HG02759 (cell line): ENCODE measurements at regions not wholly inside any gene's neighbourhood (a gene's known extent, or its start where the extent isn't known, plus 50 kb on each side); places are given as distances from the start of the nearest gene placed in this dataset.

ENCODE experiments used
- ATAC-seq: cut with Tn5 transposase; IDR thresholded peaks from one replicate; pipeline ENCODE4 v1.9.1; 2021; ENCODE audit warnings: mild to moderate bottlenecking, moderate library complexity; ENCODE audit not compliant: unreplicated experiment

DNA sequence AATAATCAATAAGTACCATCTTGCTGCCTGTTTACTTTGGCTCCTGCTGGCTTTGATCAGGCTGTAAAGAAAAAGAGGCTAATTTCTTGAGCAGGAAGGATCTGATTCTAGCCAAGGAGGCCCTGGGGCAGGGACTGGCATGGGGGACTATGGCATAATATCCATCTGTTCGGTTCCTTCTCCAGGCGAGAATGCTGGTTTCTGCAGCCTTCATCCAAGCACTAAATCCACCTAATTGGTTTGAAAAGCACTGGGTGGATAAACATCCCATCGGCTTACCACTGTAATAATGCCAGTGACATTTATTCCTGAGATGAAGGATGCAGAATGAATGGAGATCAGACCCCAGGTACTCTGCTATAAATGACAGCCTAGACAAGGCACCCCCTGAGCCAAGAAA, 180.0 kb upstream of the ASIC2 start:
- no peak for ATAC-seq

DNA sequence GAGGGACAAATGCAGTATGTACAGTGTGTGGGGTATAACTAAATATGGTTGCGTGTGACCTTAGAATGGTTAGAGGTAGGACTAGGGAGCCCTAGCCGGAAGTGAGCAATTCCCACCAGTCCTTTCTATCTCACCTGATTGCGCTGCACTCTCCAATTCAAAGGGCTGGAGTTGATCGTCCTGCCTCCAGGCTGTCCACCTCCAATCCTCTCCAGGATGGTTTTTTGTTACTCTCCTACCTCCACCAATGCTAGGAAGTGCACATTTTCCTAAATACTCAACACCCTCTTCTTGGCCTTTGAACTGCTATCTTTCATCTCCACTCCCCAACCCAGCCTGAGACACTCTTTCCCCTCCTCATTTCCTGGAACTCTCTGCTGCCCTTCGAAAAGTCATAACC, 181.7 kb upstream of the ASIC2 start:
- ATAC-seq, result no peak

GRCh38 chr17:33475594-33475993, 182.5 kb upstream of the ASIC2 start:
- ATAC-seq, result no peak

- ATAC-seq, result no peak
These were observed 188.6 kb upstream of the ASIC2 start for GRCh38 chr17:33481652-33482051.

- no peak for ATAC-seq
These were observed 189.5 kb upstream of the ASIC2 start for GRCh38 chr17:33482636-33483035.

- ATAC-seq, result no peak
These were observed 191.5 kb upstream of the ASIC2 start for GRCh38 chr17:33484559-33484958.

- ATAC-seq, result no peak
These were observed 193.2 kb upstream of the ASIC2 start for GRCh38 chr17:33486135-33486885.

- ATAC-seq, result no peak
These were observed 194.2 kb upstream of the ASIC2 start for GRCh38 chr17:33487187-33487879.

- no peak for ATAC-seq
These were observed 198.9 kb upstream of the ASIC2 start for GRCh38 chr17:33491871-33492481.

DNA sequence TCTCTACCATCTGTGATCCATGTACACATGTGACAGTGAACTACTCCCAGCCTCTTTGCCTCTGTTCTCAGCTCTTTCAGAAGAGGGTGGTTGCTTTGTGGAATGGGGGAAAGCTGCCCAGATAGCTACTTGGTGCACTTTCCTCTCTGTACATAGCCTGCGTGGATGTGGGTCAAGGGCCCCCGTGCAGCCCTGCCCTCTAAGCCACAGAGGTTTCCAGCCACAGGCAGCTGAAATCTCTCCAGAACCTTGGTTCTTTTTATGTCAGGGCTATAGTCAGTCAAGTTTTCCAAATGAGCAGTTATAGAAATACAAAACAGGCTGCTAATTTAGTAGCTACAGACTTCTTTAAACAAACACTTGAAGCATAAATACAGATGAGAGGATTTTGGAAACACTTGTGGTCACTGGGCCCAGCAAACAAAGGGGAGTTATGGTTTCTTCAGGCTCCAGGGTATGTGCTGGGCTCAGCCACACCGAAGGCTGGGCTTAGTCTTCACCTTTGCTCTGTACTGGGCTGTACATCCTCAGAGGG, 199.7 kb upstream of the ASIC2 start:
- no peak for ATAC-seq

- ATAC-seq, result no peak
These were observed 200.5 kb upstream of the ASIC2 start for GRCh38 chr17:33493566-33493965.

- no peak for ATAC-seq
These were observed 201.1 kb upstream of the ASIC2 start for GRCh38 chr17:33494151-33494550.

DNA sequence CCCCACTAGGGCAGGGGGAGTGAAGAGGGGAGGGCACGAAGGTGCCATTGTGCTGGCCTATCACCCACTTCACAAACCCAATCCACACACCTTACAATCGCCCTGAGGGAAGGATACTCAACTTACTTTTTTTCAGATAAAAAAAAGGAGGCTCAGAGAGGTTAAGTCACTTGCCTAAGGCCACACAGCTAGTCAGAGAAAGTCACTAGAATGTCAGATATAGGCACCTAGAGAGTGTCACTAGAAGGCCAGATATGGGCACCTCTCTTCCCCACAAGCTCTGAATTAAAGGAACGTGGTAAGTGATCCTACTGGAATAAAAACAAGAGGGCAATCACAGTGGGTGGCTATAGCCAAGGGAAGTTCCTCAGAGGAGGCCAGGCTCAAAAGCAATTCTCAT, 204.5 kb upstream of the ASIC2 start:
- no peak for ATAC-seq

GRCh38 chr17:33498069-33498468, 205.0 kb upstream of the ASIC2 start:
- ATAC-seq, result no peak

GRCh38 chr17:33499040-33499439, 205.9 kb upstream of the ASIC2 start:
- ATAC-seq, result no peak

DNA sequence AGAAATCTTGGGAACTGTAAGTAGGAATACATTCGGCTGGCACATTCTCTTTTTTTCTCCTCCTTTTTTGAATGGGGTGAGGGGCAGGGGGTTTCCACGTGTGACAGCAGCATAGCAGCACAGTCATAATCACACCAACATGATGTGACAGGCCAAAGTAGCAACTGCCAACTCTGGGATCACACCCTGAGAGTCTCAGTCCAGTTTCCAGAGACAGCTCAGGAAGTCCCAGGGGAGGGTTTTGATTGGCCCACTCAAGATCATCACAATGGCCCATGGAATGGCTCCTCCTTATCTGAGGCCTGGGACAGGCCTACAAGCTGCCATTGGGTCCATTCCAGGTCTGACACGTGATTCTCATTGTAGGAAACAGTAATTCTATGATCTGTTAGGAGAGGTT, 207.1 kb upstream of the ASIC2 start:
- no peak for ATAC-seq

DNA sequence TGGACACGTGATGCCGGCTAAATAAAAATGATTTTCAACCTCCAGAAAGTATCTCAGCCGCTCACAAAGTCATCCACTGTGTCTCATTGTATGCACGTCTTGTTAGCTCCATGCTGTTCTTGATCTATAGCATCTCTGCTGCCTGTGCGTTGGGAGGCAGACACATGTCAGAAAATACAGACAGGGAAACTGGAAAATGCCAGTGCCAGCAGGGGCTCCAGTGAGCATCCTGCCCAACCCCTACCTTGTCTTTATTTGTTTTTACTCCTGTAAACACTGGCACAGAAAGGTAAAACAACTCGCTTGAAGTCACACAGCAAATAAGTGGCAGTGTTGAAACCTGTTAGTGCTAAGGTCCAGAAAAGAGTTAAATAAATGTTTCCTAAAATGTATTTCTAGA, 208.1 kb upstream of the ASIC2 start:
- ATAC-seq, result no peak

- no peak for ATAC-seq
These were observed 211.5 kb upstream of the ASIC2 start for GRCh38 chr17:33504571-33504970.

- ATAC-seq, result no peak
These were observed 214.0 kb upstream of the ASIC2 start for GRCh38 chr17:33506889-33507650.

DNA sequence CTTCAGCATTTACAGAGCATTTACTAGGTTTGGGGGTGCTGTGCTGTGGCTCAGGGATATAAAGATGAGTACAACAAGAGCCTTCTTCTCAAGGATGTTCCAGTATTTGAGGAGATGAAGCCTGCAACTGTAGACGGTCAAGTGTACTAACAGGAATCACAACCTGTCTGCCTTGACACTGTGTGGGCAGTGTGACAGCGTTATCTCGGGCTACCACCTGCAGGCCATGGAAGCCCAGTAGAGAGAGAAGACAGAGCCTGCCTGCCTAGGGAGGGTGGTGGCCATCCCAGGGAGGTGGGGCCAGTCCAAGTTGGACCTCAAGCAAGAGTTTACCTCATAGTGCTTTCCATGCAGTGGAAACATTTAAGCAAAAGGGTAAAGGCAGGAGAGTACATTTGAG, 215.1 kb upstream of the ASIC2 start:
- no peak for ATAC-seq

DNA sequence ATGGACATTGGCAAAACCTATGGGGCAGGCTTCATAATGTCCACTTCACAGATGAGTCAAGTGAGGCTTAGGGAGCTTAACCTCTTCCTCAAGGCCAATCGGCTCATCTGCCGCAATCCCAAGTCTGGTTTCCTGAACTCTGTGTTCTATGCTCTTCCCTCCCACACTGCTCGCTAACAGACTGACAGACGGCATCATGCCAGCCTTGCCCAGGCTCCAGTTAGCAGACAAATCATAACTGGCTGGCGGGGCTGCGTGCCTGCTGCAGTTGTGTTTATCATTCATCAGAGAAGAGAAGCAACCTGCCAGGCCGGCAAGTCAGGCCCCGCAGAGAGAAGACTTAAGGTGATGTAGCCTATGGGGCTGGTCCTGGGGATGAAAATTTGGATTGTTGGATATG, 216.2 kb upstream of the ASIC2 start:
- ATAC-seq, result no peak
